AG09319 (cell line): ENCODE measurements at regions not wholly inside any gene's neighbourhood (a gene's known extent, or its start where the extent isn't known, plus 50 kb on each side); places are given as distances from the start of the nearest gene placed in this dataset.

Experiments used
- DNase-seq: peaks from one replicate; pipeline ENCODE4 v3.0.0-alpha.2; 2010; ENCODE audit warnings: low read depth; ENCODE audit errors: extremely low read depth
- TF ChIP-seq, protein P1 (sequence below): IDR thresholded peaks from 2 replicates; pipeline ENCODE4 v1.5.1; 2011; ENCODE audit warnings: low read depth, mild to moderate bottlenecking, inconsistent platforms, low read length, moderate library complexity

DNA sequence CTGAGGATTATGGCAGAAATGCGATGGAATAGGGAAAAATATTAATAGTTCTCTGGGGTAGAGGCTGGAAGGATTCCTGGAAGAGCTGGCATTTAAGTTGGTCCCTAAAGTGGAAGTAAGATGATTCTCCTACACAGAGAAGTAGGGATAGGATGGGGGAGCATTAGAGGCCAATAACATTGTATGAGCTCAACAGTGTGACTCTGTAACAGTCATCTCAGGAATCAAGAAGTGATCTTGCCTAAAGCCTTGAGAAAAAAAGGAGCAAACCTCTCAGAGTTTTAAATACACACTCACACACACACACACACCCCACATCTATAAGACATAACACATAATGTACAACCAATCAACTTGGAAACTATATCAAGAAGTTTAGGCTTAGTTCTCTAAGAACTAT lies 117.7 kb upstream of the CDK1 start:
- DNase-seq: no peak
- TF ChIP-seq, protein P1, sequence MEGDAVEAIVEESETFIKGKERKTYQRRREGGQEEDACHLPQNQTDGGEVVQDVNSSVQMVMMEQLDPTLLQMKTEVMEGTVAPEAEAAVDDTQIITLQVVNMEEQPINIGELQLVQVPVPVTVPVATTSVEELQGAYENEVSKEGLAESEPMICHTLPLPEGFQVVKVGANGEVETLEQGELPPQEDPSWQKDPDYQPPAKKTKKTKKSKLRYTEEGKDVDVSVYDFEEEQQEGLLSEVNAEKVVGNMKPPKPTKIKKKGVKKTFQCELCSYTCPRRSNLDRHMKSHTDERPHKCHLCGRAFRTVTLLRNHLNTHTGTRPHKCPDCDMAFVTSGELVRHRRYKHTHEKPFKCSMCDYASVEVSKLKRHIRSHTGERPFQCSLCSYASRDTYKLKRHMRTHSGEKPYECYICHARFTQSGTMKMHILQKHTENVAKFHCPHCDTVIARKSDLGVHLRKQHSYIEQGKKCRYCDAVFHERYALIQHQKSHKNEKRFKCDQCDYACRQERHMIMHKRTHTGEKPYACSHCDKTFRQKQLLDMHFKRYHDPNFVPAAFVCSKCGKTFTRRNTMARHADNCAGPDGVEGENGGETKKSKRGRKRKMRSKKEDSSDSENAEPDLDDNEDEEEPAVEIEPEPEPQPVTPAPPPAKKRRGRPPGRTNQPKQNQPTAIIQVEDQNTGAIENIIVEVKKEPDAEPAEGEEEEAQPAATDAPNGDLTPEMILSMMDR: no peak

DNA sequence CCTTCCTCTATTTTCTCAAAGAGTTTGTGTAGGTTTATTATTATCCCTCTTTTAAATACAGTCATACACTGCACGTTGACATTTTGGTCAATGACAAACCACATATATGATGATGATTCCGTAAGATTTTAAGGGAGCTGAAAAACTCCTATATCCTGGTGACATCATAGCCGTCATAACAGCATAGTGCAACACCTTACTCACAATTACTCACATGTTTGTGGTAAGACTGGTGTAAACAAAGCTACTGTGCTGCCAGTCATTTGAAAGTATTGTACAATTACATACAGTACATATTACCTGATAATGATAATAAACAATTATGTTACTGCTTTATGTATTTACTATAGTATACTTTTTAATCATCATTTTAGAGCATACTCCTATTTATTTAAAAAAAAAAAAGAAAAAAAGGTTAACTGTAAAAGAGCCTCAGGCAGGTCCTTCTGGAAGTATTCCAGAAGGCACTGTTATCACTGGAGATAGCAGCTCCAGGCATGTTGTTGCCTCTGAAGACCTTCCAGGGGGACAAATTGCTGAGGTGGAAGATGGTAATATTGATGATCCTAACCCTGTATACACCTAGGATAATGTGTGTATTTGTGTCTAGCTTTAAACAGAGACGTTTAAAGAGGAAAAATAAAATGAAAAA lies 123.3 kb upstream of the CDK1 start:
- no peak for DNase-seq

DNA sequence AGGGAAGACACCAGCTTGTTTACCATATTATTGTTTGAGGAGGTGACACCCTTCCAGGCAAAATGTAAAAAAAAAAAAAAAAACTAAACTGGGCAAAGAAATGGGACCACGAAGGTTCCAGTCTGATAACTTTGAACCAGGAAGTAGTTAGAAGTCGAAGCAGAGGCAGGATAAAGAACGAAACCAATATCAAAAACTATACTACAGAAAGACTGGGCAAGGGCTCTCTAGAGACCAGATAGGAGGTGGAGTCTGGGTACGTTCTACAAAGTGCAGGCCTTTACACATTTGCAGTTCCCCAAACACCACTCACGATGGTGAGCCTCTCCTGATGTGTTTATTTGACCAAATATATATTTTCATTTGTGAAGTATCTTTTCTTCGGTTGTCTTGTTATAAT lies 125.7 kb upstream of the CDK1 start:
- TF ChIP-seq, protein P1: no peak
- no peak for DNase-seq

More for the DNA sequence above, 123.3 kb upstream of the CDK1 start:
- TF ChIP-seq, protein P1: no peak

DNA sequence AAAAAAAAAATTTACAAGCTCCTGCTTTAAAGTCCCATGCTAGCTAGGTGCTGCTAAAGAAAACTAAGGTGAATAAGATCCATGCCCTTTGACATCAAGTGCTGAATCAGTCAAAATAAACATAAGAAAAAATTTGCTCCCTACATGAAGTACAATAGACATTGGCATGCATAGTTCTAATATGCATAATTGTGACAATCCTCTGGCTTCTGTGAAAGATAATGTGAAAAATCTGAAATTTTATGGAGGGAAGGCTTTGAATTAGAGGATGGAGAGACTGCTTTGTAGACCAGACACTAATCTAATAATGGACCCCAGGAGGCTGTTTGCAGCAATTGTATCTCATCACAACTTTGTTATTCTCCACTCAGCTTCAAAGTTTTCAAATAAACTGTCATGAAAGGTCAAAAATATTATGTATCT lies 127.9 kb upstream of the CDK1 start:
- TF ChIP-seq, protein P1: no peak
- DNase-seq: no peak

DNA sequence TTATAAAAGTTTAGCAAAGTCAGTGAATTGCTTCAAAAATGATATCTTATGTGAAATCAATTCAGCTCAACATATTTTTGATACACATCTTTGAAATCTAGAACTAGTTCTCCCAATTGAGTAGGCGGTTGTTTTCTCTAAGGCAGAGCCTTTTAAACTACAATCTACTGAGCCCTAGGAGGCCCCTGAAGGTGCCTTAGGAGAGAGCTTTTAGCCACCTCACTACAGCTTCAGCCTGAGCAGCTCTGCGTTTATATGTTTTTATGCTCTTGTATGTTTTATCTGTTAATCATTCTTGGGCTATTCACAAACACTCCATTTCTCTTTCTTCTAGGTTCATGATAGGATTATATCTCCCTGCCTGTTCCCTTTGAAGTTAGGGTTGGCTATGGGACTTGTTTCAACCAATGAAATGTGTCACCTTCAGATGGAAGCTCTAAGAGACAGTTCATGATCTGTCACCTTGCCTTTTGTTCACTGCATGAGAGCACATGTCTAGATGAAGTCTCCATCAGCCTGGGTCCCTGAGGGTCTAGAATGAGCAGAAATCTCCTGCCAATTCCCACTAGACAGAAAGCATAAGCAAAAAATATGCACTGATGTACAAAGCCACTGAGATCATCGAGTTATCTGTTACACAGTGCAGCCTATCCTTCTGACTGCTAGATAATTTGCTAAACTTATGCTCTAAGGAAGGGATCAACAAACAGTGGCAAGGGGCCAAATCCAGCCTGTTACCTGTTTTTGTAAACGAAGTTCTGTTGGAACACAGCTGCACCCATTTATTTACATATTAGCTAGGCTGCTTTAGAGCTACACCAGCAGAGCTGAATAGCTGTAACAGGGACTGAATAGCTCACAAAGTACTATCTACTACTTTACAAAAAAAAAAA lies 128.5 kb upstream of the CDK1 start:
- TF ChIP-seq, protein P1: no peak
- DNase-seq: no peak

DNA sequence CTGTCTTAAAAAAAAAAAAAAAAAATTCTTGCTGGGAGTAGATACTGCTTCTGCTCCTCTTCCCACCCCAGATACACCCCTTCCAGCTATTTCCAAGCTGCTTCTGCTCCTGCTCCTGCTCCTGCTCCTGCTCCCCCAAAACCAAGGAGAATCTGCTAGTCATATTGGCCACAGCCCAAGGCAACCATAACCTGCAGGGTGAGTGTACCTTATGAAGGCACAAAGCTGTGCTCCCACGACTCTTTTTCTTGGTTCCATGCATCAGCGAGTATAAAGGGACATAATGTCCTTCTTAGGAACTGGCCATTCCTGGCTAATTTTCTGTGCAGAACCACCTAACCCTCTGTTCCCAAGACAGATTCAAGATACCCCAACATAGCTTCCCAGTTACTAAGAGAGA lies 129.5 kb upstream of the CDK1 start:
- no peak for DNase-seq
- TF ChIP-seq, protein P1: no peak
